Activated T-helper 1 cell treated with anti-CD3 and anti-CD28 coated beads, Interleukin-12 subunit alpha, Interleukin-12 subunit beta, Interleukin-2, Interleukin-4 antibody, amounts not matched to agents 30 ng/mL and 10 ng/mL and 1 ng/mL, durations not matched to agents 14 hours and 24 hours and 36 hours (primary cell): ENCODE measurements at regions not wholly inside any gene's neighbourhood (a gene's known extent, or its start where the extent isn't known, plus 50 kb on each side); places are given as distances from the start of the nearest gene placed in this dataset.

ENCODE experiments used
- DNase-seq: peaks from one replicate; pipeline ENCODE4 v3.0.0; 2021; ENCODE audit warnings: low spot score
- H3K27ac Mint-ChIP-seq: one replicate; pipeline ENCODE4 v1.8.0; 2021; ENCODE audit warnings: mild to moderate bottlenecking, mixed read lengths
- H3K27me3 Mint-ChIP-seq: one replicate; pipeline ENCODE4 v1.8.0; 2022; ENCODE audit warnings: mild to moderate bottlenecking, moderate library complexity, mixed read lengths; ENCODE audit not compliant: insufficient read depth
- H3K36me3 Mint-ChIP-seq: one replicate; pipeline ENCODE4 v1.8.0; 2021; ENCODE audit warnings: low read depth, mixed read lengths
- H3K4me1 Mint-ChIP-seq: one replicate; pipeline ENCODE4 v1.8.0; 2021; ENCODE audit warnings: low read depth, mixed read lengths
- H3K4me3 Mint-ChIP-seq: one replicate; pipeline ENCODE4 v1.8.0; 2021; ENCODE audit warnings: mild to moderate bottlenecking, moderate library complexity, mixed read lengths
- H3K9me3 Mint-ChIP-seq: one replicate; pipeline ENCODE4 v1.8.0; 2021; ENCODE audit warnings: mixed read lengths
- intact Hi-C: fragments of 100-400 bp; cut with micrococcal nuclease; formaldehyde crosslinking; loops from one replicate; pipeline ENCODE4 v1.15.1; 2024

- H3K4me1 Mint-ChIP-seq, result no peaks in the 10 kb centered on the region
- no peak for DNase-seq
- no peaks in the 10 kb centered on the region for H3K9me3 Mint-ChIP-seq
- H3K36me3 Mint-ChIP-seq, result no peaks in the 10 kb centered on the region
- intact Hi-C loops, result no loop called here
- no peak overlapping the region for H3K27ac Mint-ChIP-seq
- H3K4me3 Mint-ChIP-seq, result no peak overlapping the region
- peaks cover 2% of the 10 kb centered on the region for H3K27me3 Mint-ChIP-seq
Measured at GRCh38 chr12:111221062-111222026, 147.6 kb downstream of the PHETA1 start.

GRCh38 chr12:111220363-111220762 is 148.5 kb downstream of the PHETA1 start:
- Mint-ChIP-seq H3K9me3 (no peaks in the 10 kb centered on the region), H3K27ac (no peak overlapping the region), H3K4me3 (no peak overlapping the region), H3K27me3 (peaks cover 2% of the 10 kb centered on the region), H3K36me3 (no peaks in the 10 kb centered on the region), H3K4me1 (no peaks in the 10 kb centered on the region)
- no peak for DNase-seq
- intact Hi-C loops, result no loop called here

GRCh38 chr12:111219440-111219839 is 149.5 kb downstream of the PHETA1 start:
- Mint-ChIP-seq H3K27ac (no peak overlapping the region), H3K4me1 (no peaks in the 10 kb centered on the region), H3K36me3 (no peaks in the 10 kb centered on the region), H3K27me3 (peaks cover 2% of the 10 kb centered on the region), H3K9me3 (no peaks in the 10 kb centered on the region), H3K4me3 (no peak overlapping the region)
- DNase-seq, result no peak
- intact Hi-C loops, result no loop called here

- H3K9me3 Mint-ChIP-seq, result no peaks in the 10 kb centered on the region
- H3K36me3 Mint-ChIP-seq, result no peaks in the 10 kb centered on the region
- no peaks in the 10 kb centered on the region for H3K4me1 Mint-ChIP-seq
- DNase-seq, result no peak
- no peak overlapping the region for H3K4me3 Mint-ChIP-seq
- intact Hi-C loops, result no loop called here
- H3K27ac Mint-ChIP-seq, result no peak overlapping the region
- peaks cover 2% of the 10 kb centered on the region for H3K27me3 Mint-ChIP-seq
Measured at GRCh38 chr12:111218499-111218898, 150.4 kb downstream of the PHETA1 start.

GRCh38 chr12:111216387-111217159 is 152.3 kb downstream of the PHETA1 start:
- Mint-ChIP-seq H3K4me1 (no peaks in the 10 kb centered on the region), H3K27ac (no peak overlapping the region), H3K4me3 (no peak overlapping the region), H3K36me3 (no peaks in the 10 kb centered on the region), H3K27me3 (no peaks in the 10 kb centered on the region), H3K9me3 (no peaks in the 10 kb centered on the region)
- DNase-seq, result no peak
- intact Hi-C loops, result no loop called here

GRCh38 chr12:111215881-111216280 is 153.0 kb downstream of the PHETA1 start:
- intact Hi-C loops, result no loop called here
- Mint-ChIP-seq H3K4me3 (no peak overlapping the region), H3K27me3 (no peaks in the 10 kb centered on the region), H3K36me3 (no peaks in the 10 kb centered on the region), H3K27ac (no peak overlapping the region), H3K4me1 (no peaks in the 10 kb centered on the region), H3K9me3 (no peaks in the 10 kb centered on the region)
- no peak for DNase-seq

GRCh38 chr12:111214401-111214800 is 154.5 kb downstream of the PHETA1 start:
- Mint-ChIP-seq H3K36me3 (no peaks in the 10 kb centered on the region), H3K4me3 (no peak overlapping the region), H3K27me3 (no peaks in the 10 kb centered on the region), H3K9me3 (no peaks in the 10 kb centered on the region), H3K4me1 (no peaks in the 10 kb centered on the region), H3K27ac (no peak overlapping the region)
- intact Hi-C loops, result no loop called here
- no peak for DNase-seq

GRCh38 chr12:111213561-111213960 is 155.3 kb downstream of the PHETA1 start:
- Mint-ChIP-seq H3K27ac (no peak overlapping the region), H3K27me3 (no peaks in the 10 kb centered on the region), H3K36me3 (no peaks in the 10 kb centered on the region), H3K4me3 (no peak overlapping the region), H3K9me3 (no peaks in the 10 kb centered on the region), H3K4me1 (no peaks in the 10 kb centered on the region)
- intact Hi-C loops, result no loop called here
- no peak for DNase-seq

- H3K4me1 Mint-ChIP-seq, result no peaks in the 10 kb centered on the region
- intact Hi-C loops, result no loop called here
- no peaks in the 10 kb centered on the region for H3K36me3 Mint-ChIP-seq
- H3K9me3 Mint-ChIP-seq, result no peaks in the 10 kb centered on the region
- H3K4me3 Mint-ChIP-seq, result no peak overlapping the region
- no peak for DNase-seq
- H3K27me3 Mint-ChIP-seq, result no peaks in the 10 kb centered on the region
- H3K27ac Mint-ChIP-seq, result no peak overlapping the region
Measured at GRCh38 chr12:111212814-111213456, 156.0 kb downstream of the PHETA1 start.

GRCh38 chr12:111211910-111212757 is 156.8 kb downstream of the PHETA1 start:
- Mint-ChIP-seq H3K4me1 (no peaks in the 10 kb centered on the region), H3K36me3 (no peaks in the 10 kb centered on the region), H3K9me3 (no peaks in the 10 kb centered on the region), H3K27ac (no peak overlapping the region), H3K4me3 (no peak overlapping the region), H3K27me3 (no peaks in the 10 kb centered on the region)
- no peak for DNase-seq
- intact Hi-C loops, result no loop called here

- H3K4me1 Mint-ChIP-seq, result no peaks in the 10 kb centered on the region
- intact Hi-C loops, result no loop called here
- no peaks in the 10 kb centered on the region for H3K9me3 Mint-ChIP-seq
- no peaks in the 10 kb centered on the region for H3K36me3 Mint-ChIP-seq
- H3K4me3 Mint-ChIP-seq, result no peak overlapping the region
- no peaks in the 10 kb centered on the region for H3K27me3 Mint-ChIP-seq
- no peak for DNase-seq
- H3K27ac Mint-ChIP-seq, result no peak overlapping the region
Measured at GRCh38 chr12:111209811-111210210, 159.1 kb downstream of the PHETA1 start.

GRCh38 chr12:111207761-111208160 is 161.1 kb downstream of the PHETA1 start:
- Mint-ChIP-seq H3K4me1 (no peaks in the 10 kb centered on the region), H3K36me3 (no peaks in the 10 kb centered on the region), H3K27ac (no peak overlapping the region), H3K9me3 (no peaks in the 10 kb centered on the region), H3K27me3 (peaks cover 2% of the 10 kb centered on the region), H3K4me3 (no peak overlapping the region)
- intact Hi-C loops, result no loop called here
- DNase-seq, result no peak
